HFFc6 (cell line): ENCODE measurements at regions not wholly inside any gene's neighbourhood (a gene's known extent, or its start where the extent isn't known, plus 50 kb on each side); places are given as distances from the start of the nearest gene placed in this dataset.
A peak's percentile ranks its signal among the peaks of the same experiment; 100 is the strongest.

Experiments
- DNase-seq: peaks from one replicate; pipeline ENCODE4 v3.0.0-alpha.2; 2018
- H3K27ac Mint-ChIP-seq: 2 replicates; pipeline ENCODE4 v1.8.0; 2020; ENCODE audit warnings: mild to moderate bottlenecking, mixed read lengths
- H3K27me3 Mint-ChIP-seq: 2 replicates; pipeline ENCODE4 v1.8.0; 2021; ENCODE audit warnings: mild to moderate bottlenecking, moderate library complexity, mixed read lengths; ENCODE audit not compliant: insufficient read depth
- H3K36me3 Mint-ChIP-seq: 2 replicates; pipeline ENCODE4 v1.8.0; 2021; ENCODE audit warnings: low read depth, mixed read lengths
- H3K4me1 Mint-ChIP-seq: 2 replicates; pipeline ENCODE4 v1.8.0; 2020; ENCODE audit warnings: low read depth, mixed read lengths
- H3K4me3 Mint-ChIP-seq: 2 replicates; pipeline ENCODE4 v1.8.0; 2020; ENCODE audit warnings: mild to moderate bottlenecking, moderate library complexity, mixed read lengths
- H3K9me3 Mint-ChIP-seq: 2 replicates; pipeline ENCODE4 v1.8.0; 2020; ENCODE audit warnings: mild to moderate bottlenecking, mixed read lengths
- TF ChIP-seq, protein P1 (sequence below): fragments of 200-600 bp; sonication (generic); IDR thresholded peaks from 2 replicates; pipeline ENCODE4 v1.5.0; 2021; ENCODE audit warnings: antibody characterized with exemption, mild to moderate bottlenecking

DNA sequence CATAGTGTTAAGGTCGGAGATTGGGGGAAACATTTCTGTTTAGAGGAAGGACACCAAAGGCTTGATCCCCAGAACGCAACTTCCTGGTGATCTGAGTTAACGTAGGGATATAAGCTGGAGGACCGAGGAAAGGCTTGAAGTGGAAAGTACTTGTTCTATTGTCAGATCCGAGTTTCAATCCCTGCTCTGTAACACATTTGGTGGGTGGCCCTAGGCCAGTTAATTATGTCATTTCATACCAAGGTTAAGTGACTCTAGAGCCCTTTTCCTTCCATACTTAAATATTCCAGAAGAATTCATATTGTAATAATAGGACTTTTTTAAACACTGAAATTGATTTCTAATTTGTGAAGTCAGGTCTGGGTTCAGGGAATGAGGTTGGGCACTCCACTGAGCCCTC, 80.9 kb downstream of the RPLP1 start:
- Mint-ChIP-seq H3K4me1 (peaks cover 11% of the 10 kb centered on the region), H3K27ac (no peak overlapping the region), H3K9me3 (no peaks in the 10 kb centered on the region), H3K36me3 (no peaks in the 10 kb centered on the region), H3K4me3 (no peak overlapping the region), H3K27me3 (peaks cover 39% of the 10 kb centered on the region)
- no peak for DNase-seq
- TF ChIP-seq, protein P1, sequence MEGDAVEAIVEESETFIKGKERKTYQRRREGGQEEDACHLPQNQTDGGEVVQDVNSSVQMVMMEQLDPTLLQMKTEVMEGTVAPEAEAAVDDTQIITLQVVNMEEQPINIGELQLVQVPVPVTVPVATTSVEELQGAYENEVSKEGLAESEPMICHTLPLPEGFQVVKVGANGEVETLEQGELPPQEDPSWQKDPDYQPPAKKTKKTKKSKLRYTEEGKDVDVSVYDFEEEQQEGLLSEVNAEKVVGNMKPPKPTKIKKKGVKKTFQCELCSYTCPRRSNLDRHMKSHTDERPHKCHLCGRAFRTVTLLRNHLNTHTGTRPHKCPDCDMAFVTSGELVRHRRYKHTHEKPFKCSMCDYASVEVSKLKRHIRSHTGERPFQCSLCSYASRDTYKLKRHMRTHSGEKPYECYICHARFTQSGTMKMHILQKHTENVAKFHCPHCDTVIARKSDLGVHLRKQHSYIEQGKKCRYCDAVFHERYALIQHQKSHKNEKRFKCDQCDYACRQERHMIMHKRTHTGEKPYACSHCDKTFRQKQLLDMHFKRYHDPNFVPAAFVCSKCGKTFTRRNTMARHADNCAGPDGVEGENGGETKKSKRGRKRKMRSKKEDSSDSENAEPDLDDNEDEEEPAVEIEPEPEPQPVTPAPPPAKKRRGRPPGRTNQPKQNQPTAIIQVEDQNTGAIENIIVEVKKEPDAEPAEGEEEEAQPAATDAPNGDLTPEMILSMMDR, result no peak

DNA sequence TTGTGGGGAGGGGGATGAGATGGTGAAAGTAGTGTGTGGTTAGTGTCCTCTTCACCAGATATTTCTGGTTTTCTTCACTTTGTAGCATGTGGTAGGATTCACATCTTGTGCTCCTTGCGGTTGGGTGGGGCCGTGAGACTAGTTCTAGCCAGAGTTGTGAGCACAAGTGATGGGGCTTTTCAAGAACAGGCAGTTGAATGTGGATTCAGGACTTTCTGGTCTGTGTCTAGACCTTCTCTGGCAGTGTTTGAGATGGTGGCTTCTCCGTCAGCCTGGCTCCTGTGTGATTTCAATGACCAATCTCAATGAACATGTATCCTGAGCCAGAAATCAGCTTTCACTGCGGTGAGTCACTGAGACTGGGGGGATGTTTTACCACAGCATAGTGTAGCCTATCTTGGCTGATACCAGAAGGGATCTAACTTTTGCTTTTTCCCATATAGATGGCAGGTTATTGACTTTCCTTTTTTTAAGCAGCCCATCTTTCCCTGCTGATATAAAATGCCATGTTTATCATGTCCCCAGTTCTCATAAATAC, 82.6 kb downstream of the RPLP1 start:
- Mint-ChIP-seq H3K27me3 (peaks cover 36% of the 10 kb centered on the region), H3K9me3 (no peaks in the 10 kb centered on the region), H3K27ac (no peak overlapping the region), H3K36me3 (no peaks in the 10 kb centered on the region), H3K4me1 (peaks cover 11% of the 10 kb centered on the region), H3K4me3 (no peak overlapping the region)
- TF ChIP-seq, protein P1, result no peak
- DNase-seq, result peak; percentile 51

DNA sequence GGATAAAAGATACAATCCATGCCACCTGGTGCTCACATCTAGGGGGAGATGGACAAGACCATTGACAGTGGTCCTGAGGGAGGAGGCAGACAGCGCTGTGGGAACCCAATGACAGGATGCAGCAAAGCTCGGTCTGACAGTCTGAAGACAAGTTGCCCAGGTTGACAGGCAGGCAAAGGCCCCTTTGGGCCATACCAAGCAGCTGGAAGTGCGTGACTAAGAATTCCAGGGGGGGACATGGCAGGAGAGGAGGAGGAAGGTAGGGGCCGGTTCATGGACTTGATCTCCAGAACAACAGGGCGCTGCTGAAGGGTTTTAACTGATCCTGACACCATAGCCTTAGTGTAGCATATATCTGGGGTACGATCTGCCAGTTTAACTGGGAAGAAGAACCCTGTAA, 83.4 kb downstream of the RPLP1 start:
- peaks cover 36% of the 10 kb centered on the region for H3K27me3 Mint-ChIP-seq
- H3K4me3 Mint-ChIP-seq, result no peak overlapping the region
- TF ChIP-seq, protein P1, result no peak
- no peaks in the 10 kb centered on the region for H3K9me3 Mint-ChIP-seq
- no peaks in the 10 kb centered on the region for H3K36me3 Mint-ChIP-seq
- H3K4me1 Mint-ChIP-seq, result peaks cover 11% of the 10 kb centered on the region
- no peak for DNase-seq
- no peak overlapping the region for H3K27ac Mint-ChIP-seq

DNA sequence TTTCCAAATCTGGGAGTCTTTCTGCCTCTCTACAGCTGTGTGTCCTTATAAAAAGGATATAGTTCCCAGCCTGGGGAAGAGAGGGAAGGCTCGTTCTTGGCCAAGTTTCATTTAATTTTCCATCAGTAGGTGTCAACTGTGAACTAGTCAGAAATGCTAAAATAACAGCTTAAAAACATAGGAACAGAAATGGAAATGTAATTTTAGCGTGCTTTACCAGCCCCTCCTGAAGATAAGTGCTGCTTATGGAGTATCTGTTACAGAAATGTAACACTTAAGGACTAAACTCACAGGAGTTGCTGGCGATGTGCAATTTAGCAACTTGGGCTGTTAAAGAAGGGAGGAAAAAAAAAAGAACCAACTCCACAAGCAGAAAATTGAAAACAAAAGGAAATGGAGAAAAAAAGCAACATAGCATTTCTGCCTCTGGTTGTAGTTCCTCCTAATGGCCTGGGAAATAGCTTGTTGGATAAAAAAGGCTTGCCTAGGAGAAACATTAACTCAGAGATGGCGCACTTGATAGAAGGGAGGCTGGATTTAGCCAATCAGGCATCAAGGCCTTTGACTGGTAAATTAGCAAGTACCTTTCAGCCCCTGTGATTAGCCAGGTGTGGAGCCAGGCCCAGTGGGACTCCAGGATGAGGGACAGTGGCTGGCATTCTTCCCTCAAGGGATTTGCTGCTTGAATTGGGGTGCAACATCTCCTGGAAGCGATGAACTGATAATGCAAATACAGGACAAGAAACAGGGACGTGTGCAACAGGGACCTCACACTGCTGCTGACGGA, 84.3 kb downstream of the RPLP1 start:
- TF ChIP-seq, protein P1, result no peak
- no peaks in the 10 kb centered on the region for H3K36me3 Mint-ChIP-seq
- no peak overlapping the region for H3K27ac Mint-ChIP-seq
- no peak overlapping the region for H3K4me3 Mint-ChIP-seq
- H3K4me1 Mint-ChIP-seq, result peaks cover 11% of the 10 kb centered on the region
- peaks cover 36% of the 10 kb centered on the region for H3K27me3 Mint-ChIP-seq
- H3K9me3 Mint-ChIP-seq, result no peaks in the 10 kb centered on the region
- DNase-seq, result no peak

DNA sequence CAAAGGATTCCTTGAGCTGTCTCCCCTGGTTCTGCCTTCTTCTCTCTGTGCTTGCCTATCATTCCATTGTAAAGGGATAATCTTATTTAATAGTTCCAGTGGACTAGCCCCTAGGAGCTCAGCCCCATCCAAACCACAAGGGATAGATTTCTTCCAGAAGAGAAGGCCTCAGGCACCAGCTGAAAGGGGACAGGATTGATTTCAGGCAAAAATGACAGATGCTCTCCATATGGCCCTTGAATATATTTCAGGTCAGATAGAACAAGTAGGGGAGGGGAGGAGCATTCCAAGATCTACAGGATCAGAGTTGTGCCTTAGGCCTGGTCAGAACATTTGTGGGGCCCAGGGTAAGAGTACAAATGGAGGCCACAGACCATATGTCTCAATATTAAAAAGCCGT, 85.3 kb downstream of the RPLP1 start:
- H3K4me1 Mint-ChIP-seq, result peaks cover 11% of the 10 kb centered on the region
- H3K4me3 Mint-ChIP-seq, result no peak overlapping the region
- TF ChIP-seq, protein P1, result no peak
- H3K27ac Mint-ChIP-seq, result no peak overlapping the region
- DNase-seq, result no peak
- no peaks in the 10 kb centered on the region for H3K9me3 Mint-ChIP-seq
- peaks cover 44% of the 10 kb centered on the region for H3K27me3 Mint-ChIP-seq
- H3K36me3 Mint-ChIP-seq, result no peaks in the 10 kb centered on the region
